Stomach (tissue), 8 donors: ENCODE measurements at regions not wholly inside any gene's neighbourhood (a gene's known extent, or its start where the extent isn't known, plus 50 kb on each side); places are given as distances from the start of the nearest gene placed in this dataset.

Experiments used
- DNase-seq, 2 donors: peaks; one replicate each; pipeline versions ENCODE4 v3.0.0 to v3.0.0-alpha.2; 2013 to 2019
- H3K27ac ChIP-seq, 5 donors: fragments of 200-600 bp in 4 of 5; sonication (generic) in 4 of 5; one replicate each; pipeline ENCODE4 v1.5.1; 2013 to 2019; ENCODE audit warnings: mild to moderate bottlenecking in 1 of 5, moderate library complexity in 1 of 5
- H3K27me3 ChIP-seq, 3 donors: fragments of 200-600 bp; sonication (generic); one replicate each; pipeline ENCODE4 v1.5.1; 2017 to 2019; ENCODE audit warnings: mixed run types in 1 of 3
- H3K36me3 ChIP-seq, 4 donors: fragments of 200-600 bp; sonication (generic); 1 replicate in 3 of 4; 2 replicates in 1 of 4; pipeline ENCODE4 v1.5.1; 2016 to 2019
- H3K4me1 ChIP-seq, 4 donors: fragments of 200-600 bp; sonication (generic); one replicate each; pipeline ENCODE4 v1.5.1; 2016 to 2019
- H3K4me3 ChIP-seq, 4 donors: fragments of 200-600 bp; sonication (generic) in 3 of 4; one replicate each; pipeline ENCODE4 v1.5.1; 2016 to 2019; ENCODE audit warnings: mild to moderate bottlenecking in 1 of 4
- H3K9me3 ChIP-seq, 4 donors: fragments of 200-600 bp; sonication (generic); one replicate each; pipeline ENCODE4 v1.5.1; 2016 to 2019
- EP300 ChIP-seq: sonication (generic); formaldehyde crosslinking; IDR thresholded peaks from one replicate; pipeline ENCODE4 v1.6.1; 2017; ENCODE audit warnings: antibody characterized with exemption
- POLR2A ChIP-seq, 4 donors: fragments of 450-650 bp; IDR thresholded peaks; one replicate each; pipeline ENCODE4 v1.6.1; 2016; ENCODE audit warnings: antibody characterized with exemption in 4 of 4, control low read depth in 2 of 4, mild to moderate bottlenecking in 1 of 4, moderate library complexity in 1 of 4
- POLR2AphosphoS5 ChIP-seq, 3 donors: sonication (generic); formaldehyde crosslinking; IDR thresholded peaks; one replicate each; pipeline ENCODE4 v1.6.1; 2016; ENCODE audit warnings: antibody characterized with exemption in 3 of 3
- WGBS, 5 donors: extraction: QIAGEN DNeasy Blood & Tissue Kit in 3 of 5; methylation state at CpG; one replicate each; pipeline versions ENCODE4 v1.1.5 to v1.1.7; 2013 to 2018; 5-methylcytosine and 5-hydroxymethylcytosine counted together
- intact Hi-C: fragments of 100-400 bp; cut with DNase I; formaldehyde crosslinking; loops from one replicate; pipeline ENCODE4 v1.15.1; 2023; ENCODE audit warnings: low total_unique reads
- TF ChIP-seq, protein P1 (sequence below), 7 experiments: fragments of 450-650 bp in 4 of 7; fragments of 200-600 bp in 3 of 7; sonication (generic) in 3 of 7; IDR thresholded peaks; one replicate each; pipeline ENCODE4 v1.5.1; 2016 to 2019; ENCODE audit warnings: antibody characterized with exemption in 7 of 7, control low read depth in 2 of 7, mild to moderate bottlenecking in 1 of 7
- donor health status: healthy with polysubstance abuse.
- donor health status: Bipolar disorder and iron deficiency.
- donor health status: healthy.

DNA sequence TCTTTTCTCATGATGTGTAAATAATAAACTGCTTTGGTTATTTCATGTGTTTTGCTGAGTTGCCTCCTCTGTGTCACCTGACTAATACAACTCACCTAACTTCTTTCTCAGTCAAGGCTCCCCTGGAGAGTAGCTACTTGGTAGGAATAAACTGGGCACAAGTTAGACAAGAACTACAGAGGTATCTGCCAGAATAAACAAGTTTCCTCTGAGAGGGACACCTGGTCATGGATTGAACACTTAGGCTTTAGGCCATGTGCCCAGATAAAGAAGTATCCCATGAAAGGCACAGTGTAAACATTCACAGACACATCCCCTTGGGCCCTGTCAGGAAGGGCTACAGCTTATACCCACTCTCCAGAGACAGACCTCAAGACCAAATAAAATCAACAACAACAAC is 532.5 kb downstream of the KIF4B start:
- H3K36me3 ChIP-seq, result no peaks in the 10 kb centered on the region
- H3K4me3 ChIP-seq, result no peak overlapping the region
- H3K27ac ChIP-seq, result no peak overlapping the region
- peaks cover 0 to 15% (median 7%) of the 10 kb centered on the region in 4 donors for H3K9me3 ChIP-seq
- H3K4me1 ChIP-seq, result no peaks in the 10 kb centered on the region
- DNase-seq, result no peak
- intact Hi-C loops, result no loop called here
- TF ChIP-seq, protein P1, sequence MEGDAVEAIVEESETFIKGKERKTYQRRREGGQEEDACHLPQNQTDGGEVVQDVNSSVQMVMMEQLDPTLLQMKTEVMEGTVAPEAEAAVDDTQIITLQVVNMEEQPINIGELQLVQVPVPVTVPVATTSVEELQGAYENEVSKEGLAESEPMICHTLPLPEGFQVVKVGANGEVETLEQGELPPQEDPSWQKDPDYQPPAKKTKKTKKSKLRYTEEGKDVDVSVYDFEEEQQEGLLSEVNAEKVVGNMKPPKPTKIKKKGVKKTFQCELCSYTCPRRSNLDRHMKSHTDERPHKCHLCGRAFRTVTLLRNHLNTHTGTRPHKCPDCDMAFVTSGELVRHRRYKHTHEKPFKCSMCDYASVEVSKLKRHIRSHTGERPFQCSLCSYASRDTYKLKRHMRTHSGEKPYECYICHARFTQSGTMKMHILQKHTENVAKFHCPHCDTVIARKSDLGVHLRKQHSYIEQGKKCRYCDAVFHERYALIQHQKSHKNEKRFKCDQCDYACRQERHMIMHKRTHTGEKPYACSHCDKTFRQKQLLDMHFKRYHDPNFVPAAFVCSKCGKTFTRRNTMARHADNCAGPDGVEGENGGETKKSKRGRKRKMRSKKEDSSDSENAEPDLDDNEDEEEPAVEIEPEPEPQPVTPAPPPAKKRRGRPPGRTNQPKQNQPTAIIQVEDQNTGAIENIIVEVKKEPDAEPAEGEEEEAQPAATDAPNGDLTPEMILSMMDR (IDR thresholded peaks at IDR 0.05), result no peak
- TF ChIP-seq POLR2AphosphoS5 (IDR thresholded peaks at IDR 0.05) (no peak), POLR2A (IDR thresholded peaks at IDR 0.05) (no peak), EP300 (no peak)
- H3K27me3 ChIP-seq, result no peaks in the 10 kb centered on the region

DNA sequence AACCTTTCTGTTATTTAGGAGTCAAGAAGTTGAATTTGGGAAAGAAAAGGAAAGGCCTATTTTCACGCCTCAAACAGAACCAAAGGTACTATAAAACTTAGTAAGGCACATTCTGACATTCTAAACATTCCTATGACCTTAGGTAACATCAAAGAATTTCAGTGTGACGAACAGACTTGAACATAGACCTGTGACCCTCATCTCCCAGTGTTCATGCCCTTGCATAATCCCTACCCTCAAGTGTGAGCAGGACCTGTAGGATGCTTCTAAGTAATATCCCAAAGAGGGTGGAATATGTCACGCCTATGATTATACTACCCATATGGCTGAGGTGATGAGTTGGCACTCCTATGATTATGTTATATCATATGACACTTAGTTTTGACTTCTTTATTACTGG is 540.9 kb downstream of the KIF4B start:
- H3K9me3 ChIP-seq, result peaks cover 0 to 2% (median 0%) of the 10 kb centered on the region in 4 donors
- no peaks in the 10 kb centered on the region for H3K4me1 ChIP-seq
- no peaks in the 10 kb centered on the region for H3K27me3 ChIP-seq
- no peak overlapping the region for H3K27ac ChIP-seq
- DNase-seq, result no peak
- WGBS, 5 donors, result 54 to 81% (median 70%) methylated on average over 3 of the region's 3 CpGs
- no peaks in the 10 kb centered on the region for H3K36me3 ChIP-seq
- TF ChIP-seq, protein P1 (IDR thresholded peaks at IDR 0.05), result no peak
- TF ChIP-seq POLR2AphosphoS5 (IDR thresholded peaks at IDR 0.05) (no peak), POLR2A (IDR thresholded peaks at IDR 0.05) (no peak), EP300 (no peak)
- intact Hi-C loops, result no loop called here
- no peak overlapping the region for H3K4me3 ChIP-seq

DNA sequence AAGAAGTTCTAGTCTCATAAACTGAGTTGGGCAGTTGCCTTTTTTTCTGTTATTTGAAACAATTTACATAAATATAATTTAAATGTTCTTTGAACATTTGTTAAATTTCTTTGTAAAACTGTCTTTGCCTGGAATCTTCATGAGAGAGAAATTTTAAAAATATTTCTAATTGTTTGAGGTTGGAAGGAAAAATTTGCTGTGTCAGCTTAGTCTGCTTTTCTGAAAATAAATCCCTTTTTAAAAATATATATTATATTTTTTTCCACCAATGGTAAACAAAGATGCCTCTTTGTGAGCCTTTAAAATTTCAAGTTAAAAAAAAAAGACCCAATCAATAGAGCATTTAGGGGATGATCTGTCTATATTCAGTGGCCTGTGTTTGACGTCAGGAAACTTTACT is 542.7 kb downstream of the KIF4B start:
- H3K9me3 ChIP-seq, result no peaks in the 10 kb centered on the region
- no peak for DNase-seq
- 56 to 77% (median 59%) methylated on average over 1 of the region's 1 CpG for WGBS, 5 donors
- no peaks in the 10 kb centered on the region for H3K27me3 ChIP-seq
- no peak overlapping the region for H3K4me3 ChIP-seq
- intact Hi-C loops, result no loop called here
- no peak for TF ChIP-seq POLR2A (IDR thresholded peaks at IDR 0.05)
- no peak for TF ChIP-seq POLR2AphosphoS5 (IDR thresholded peaks at IDR 0.05)
- TF ChIP-seq, protein P1 (IDR thresholded peaks at IDR 0.05), result no peak
- H3K4me1 ChIP-seq, result no peaks in the 10 kb centered on the region
- H3K36me3 ChIP-seq, result no peaks in the 10 kb centered on the region
- no peak overlapping the region for H3K27ac ChIP-seq

DNA sequence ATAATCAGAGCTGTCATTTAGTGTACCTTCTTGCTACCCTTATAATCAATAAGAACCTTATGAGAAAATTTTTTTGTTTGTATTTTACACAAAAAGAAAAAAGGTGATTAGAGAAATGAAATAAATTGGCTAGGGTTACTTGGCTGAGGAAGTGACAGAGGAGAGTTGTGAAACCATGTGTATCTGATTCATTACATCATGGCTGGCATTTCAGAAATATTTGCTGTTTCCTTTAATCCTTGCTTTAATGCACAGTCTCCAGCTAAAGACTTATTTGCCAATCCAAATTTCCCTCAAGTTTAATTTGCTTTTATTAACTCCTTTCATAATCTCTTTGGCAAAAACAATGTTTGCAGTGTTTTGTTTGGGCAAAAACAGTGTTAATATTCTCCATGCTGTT is 543.1 kb downstream of the KIF4B start:
- no peak overlapping the region for H3K27ac ChIP-seq
- DNase-seq, result no peak
- intact Hi-C loops, result no loop called here
- H3K4me1 ChIP-seq, result no peaks in the 10 kb centered on the region
- TF ChIP-seq, protein P1 (IDR thresholded peaks at IDR 0.05), result no peak
- TF ChIP-seq POLR2AphosphoS5 (IDR thresholded peaks at IDR 0.05), result no peak
- no peak for TF ChIP-seq EP300
- no peak for TF ChIP-seq POLR2A (IDR thresholded peaks at IDR 0.05)
- H3K27me3 ChIP-seq, result no peaks in the 10 kb centered on the region
- no peak overlapping the region for H3K4me3 ChIP-seq
- no peaks in the 10 kb centered on the region for H3K36me3 ChIP-seq
- no peaks in the 10 kb centered on the region for H3K9me3 ChIP-seq
